ENCODE measurements at regions not wholly inside any gene's neighbourhood (a gene's known extent, or its start where the extent isn't known, plus 50 kb on each side); places are given as distances from the start of the nearest gene placed in this dataset.

- ATAC-seq (no peak), DNase-seq (no peak)
- intact Hi-C loops (cut with DNase I, micrococcal nuclease): no loop called here
- Mint-ChIP-seq H3K9me3 (ENCODE audit: low read depth) (peaks cover 1% of the 10 kb centered on the region), H3K27ac (no peak overlapping the region), H3K4me1 (no peaks in the 10 kb centered on the region), H3K4me3 (no peak overlapping the region), H3K36me3 (ENCODE audit: low read depth) (no peaks in the 10 kb centered on the region), H3K27me3 (no peaks in the 10 kb centered on the region)
- ChIA-PET POLR2A (no interaction called here), CTCF (no interaction called here)
Observed at GRCh38 chr4:134777606-134778005, 576.0 kb upstream of the PABPC4L start.

GRCh38 chr4:134773497-134774000 lies 572.0 kb upstream of the PABPC4L start:
- POLR2A ChIA-PET: no interaction called here
- no peaks in the 10 kb centered on the region for H3K36me3 Mint-ChIP-seq (ENCODE audit: low read depth)
- intact Hi-C loops (cut with DNase I, micrococcal nuclease): no loop called here
- CTCF ChIA-PET: no interaction called here
- no peak overlapping the region for H3K27ac Mint-ChIP-seq
- no peak overlapping the region for H3K4me3 Mint-ChIP-seq
- DNase-seq (no peak), ATAC-seq (no peak)
- H3K27me3 Mint-ChIP-seq: no peaks in the 10 kb centered on the region
- H3K9me3 Mint-ChIP-seq (ENCODE audit: low read depth): peaks cover 6% of the 10 kb centered on the region
- H3K4me1 Mint-ChIP-seq: no peaks in the 10 kb centered on the region

- intact Hi-C loops (cut with DNase I, micrococcal nuclease): no loop called here
- Mint-ChIP-seq H3K4me1 (no peaks in the 10 kb centered on the region), H3K27me3 (no peaks in the 10 kb centered on the region), H3K27ac (no peak overlapping the region), H3K4me3 (no peak overlapping the region), H3K9me3 (ENCODE audit: low read depth) (peaks cover 2% of the 10 kb centered on the region), H3K36me3 (ENCODE audit: low read depth) (no peaks in the 10 kb centered on the region)
- CTCF ChIA-PET: no interaction called here
- POLR2A ChIA-PET: no interaction called here
- DNase-seq: no peak
- no peak for ATAC-seq
Observed at GRCh38 chr4:134762053-134762452, 560.5 kb upstream of the PABPC4L start.

GRCh38 chr4:134756421-134756820 lies 554.8 kb upstream of the PABPC4L start:
- ATAC-seq (no peak), DNase-seq (no peak)
- ChIA-PET POLR2A (no interaction called here), CTCF (interaction anchor here (1.0 kb wide), 1 partner anchor 10 kb away, joined by 3 read pairs; no protein-coding TSS in a partner anchor)
- Mint-ChIP-seq H3K36me3 (ENCODE audit: low read depth) (no peaks in the 10 kb centered on the region), H3K27me3 (no peaks in the 10 kb centered on the region), H3K4me3 (no peak overlapping the region), H3K4me1 (no peaks in the 10 kb centered on the region), H3K9me3 (ENCODE audit: low read depth) (peaks cover 2% of the 10 kb centered on the region), H3K27ac (no peak overlapping the region)
- intact Hi-C loops (cut with DNase I, micrococcal nuclease): no loop called here

GRCh38 chr4:134754301-134755019 lies 552.9 kb upstream of the PABPC4L start:
- no peak for ATAC-seq
- CTCF ChIA-PET: no interaction called here
- intact Hi-C loops (cut with DNase I, micrococcal nuclease): no loop called here
- Mint-ChIP-seq H3K36me3 (ENCODE audit: low read depth) (no peaks in the 10 kb centered on the region), H3K27ac (no peak overlapping the region), H3K27me3 (no peaks in the 10 kb centered on the region), H3K9me3 (ENCODE audit: low read depth) (no peaks in the 10 kb centered on the region), H3K4me3 (no peak overlapping the region), H3K4me1 (no peaks in the 10 kb centered on the region)
- POLR2A ChIA-PET: no interaction called here
- DNase-seq: no peak

- DNase-seq (no peak), ATAC-seq (no peak)
- ChIA-PET CTCF (no interaction called here), POLR2A (no interaction called here)
- no peak overlapping the region for H3K27ac Mint-ChIP-seq
- H3K27me3 Mint-ChIP-seq: no peaks in the 10 kb centered on the region
- no peaks in the 10 kb centered on the region for H3K36me3 Mint-ChIP-seq (ENCODE audit: low read depth)
- intact Hi-C loops (cut with DNase I, micrococcal nuclease): no loop called here
- no peak overlapping the region for H3K4me3 Mint-ChIP-seq
- peaks cover 3% of the 10 kb centered on the region for H3K9me3 Mint-ChIP-seq (ENCODE audit: low read depth)
- H3K4me1 Mint-ChIP-seq: no peaks in the 10 kb centered on the region
Observed at GRCh38 chr4:134753390-134753789, 551.8 kb upstream of the PABPC4L start.

GRCh38 chr4:134747108-134747805 lies 545.7 kb upstream of the PABPC4L start:
- ChIA-PET CTCF (no interaction called here), POLR2A (no interaction called here)
- Mint-ChIP-seq H3K4me1 (no peaks in the 10 kb centered on the region), H3K27ac (no peak overlapping the region), H3K36me3 (ENCODE audit: low read depth) (no peaks in the 10 kb centered on the region), H3K9me3 (ENCODE audit: low read depth) (peaks cover 22% of the 10 kb centered on the region), H3K27me3 (no peaks in the 10 kb centered on the region), H3K4me3 (no peak overlapping the region)
- ATAC-seq (no peak), DNase-seq (no peak)
- intact Hi-C loops (cut with DNase I, micrococcal nuclease): no loop called here

GRCh38 chr4:134740290-134740689 lies 538.7 kb upstream of the PABPC4L start:
- H3K27me3 Mint-ChIP-seq: no peaks in the 10 kb centered on the region
- intact Hi-C loops (cut with DNase I, micrococcal nuclease): no loop called here

GRCh38 chr4:134735901-134736300 lies 534.3 kb upstream of the PABPC4L start:
- POLR2A ChIA-PET: no interaction called here
- ATAC-seq (no peak), DNase-seq (no peak)
- Mint-ChIP-seq H3K36me3 (ENCODE audit: low read depth) (no peaks in the 10 kb centered on the region), H3K4me3 (no peak overlapping the region), H3K27me3 (no peaks in the 10 kb centered on the region), H3K9me3 (ENCODE audit: low read depth) (peaks cover 14% of the 10 kb centered on the region), H3K27ac (no peak overlapping the region), H3K4me1 (no peaks in the 10 kb centered on the region)
- CTCF ChIA-PET: no interaction called here
- intact Hi-C loops (cut with DNase I, micrococcal nuclease): no loop called here

More at GRCh38 chr4:134740290-134740689, 538.7 kb upstream of the PABPC4L start:
- peaks cover 24% of the 10 kb centered on the region for H3K9me3 Mint-ChIP-seq (ENCODE audit: low read depth)
- H3K36me3 Mint-ChIP-seq (ENCODE audit: low read depth): no peaks in the 10 kb centered on the region
- H3K27ac Mint-ChIP-seq: no peak overlapping the region
- ATAC-seq: no peak
- DNase-seq: no peak
- ChIA-PET CTCF (no interaction called here), POLR2A (interaction anchor here (0.7 kb wide), 1 partner anchor 258 kb away, joined by 3 read pairs; no protein-coding TSS in a partner anchor)
- H3K4me3 Mint-ChIP-seq: no peak overlapping the region
- H3K4me1 Mint-ChIP-seq: no peaks in the 10 kb centered on the region

- DNase-seq (no peak), ATAC-seq (no peak)
- no peak overlapping the region for H3K4me3 Mint-ChIP-seq
- peaks cover 13% of the 10 kb centered on the region for H3K9me3 Mint-ChIP-seq (ENCODE audit: low read depth)
- POLR2A ChIA-PET: no interaction called here
- no peaks in the 10 kb centered on the region for H3K27me3 Mint-ChIP-seq
- no peaks in the 10 kb centered on the region for H3K4me1 Mint-ChIP-seq
- H3K27ac Mint-ChIP-seq: no peak overlapping the region
- CTCF ChIA-PET: no interaction called here
- intact Hi-C loops (cut with DNase I, micrococcal nuclease): no loop called here
- no peaks in the 10 kb centered on the region for H3K36me3 Mint-ChIP-seq (ENCODE audit: low read depth)
Observed at GRCh38 chr4:134727696-134728095, 526.1 kb upstream of the PABPC4L start.

GRCh38 chr4:134722306-134722705 lies 520.7 kb upstream of the PABPC4L start:
- H3K36me3 Mint-ChIP-seq (ENCODE audit: low read depth): no peaks in the 10 kb centered on the region
- H3K27me3 Mint-ChIP-seq: no peaks in the 10 kb centered on the region
- ChIA-PET CTCF (no interaction called here), POLR2A (no interaction called here)
- DNase-seq: no peak
- no peak overlapping the region for H3K27ac Mint-ChIP-seq
- no peak overlapping the region for H3K4me3 Mint-ChIP-seq
- peaks cover 9% of the 10 kb centered on the region for H3K9me3 Mint-ChIP-seq (ENCODE audit: low read depth)
- H3K4me1 Mint-ChIP-seq: no peaks in the 10 kb centered on the region
- intact Hi-C loops (cut with DNase I, micrococcal nuclease): no loop called here
- no peak for ATAC-seq

- Mint-ChIP-seq H3K36me3 (ENCODE audit: low read depth) (no peaks in the 10 kb centered on the region), H3K9me3 (ENCODE audit: low read depth) (peaks cover 8% of the 10 kb centered on the region), H3K4me3 (no peak overlapping the region), H3K27me3 (no peaks in the 10 kb centered on the region), H3K27ac (no peak overlapping the region), H3K4me1 (no peaks in the 10 kb centered on the region)
- ATAC-seq (no peak), DNase-seq (no peak)
- POLR2A ChIA-PET: no interaction called here
- CTCF ChIA-PET: no interaction called here
- intact Hi-C loops (cut with DNase I, micrococcal nuclease): no loop called here
Observed at GRCh38 chr4:134720030-134720429, 518.4 kb upstream of the PABPC4L start.

Measured in activated CD4-positive, alpha-beta T cell treated with anti-CD3 and anti-CD28 coated beads for 36 hours (primary cell).